SK-N-MC (cell line): ENCODE measurements at regions not wholly inside any gene's neighbourhood (a gene's known extent, or its start where the extent isn't known, plus 50 kb on each side); places are given as distances from the start of the nearest gene placed in this dataset.

Experiments
- EZH2 ChIP-seq: fragments of 200-600 bp; sonication (generic); IDR thresholded peaks from one replicate; pipeline ENCODE4 v1.6.1; 2017; ENCODE audit warnings: antibody characterized with exemption
- FOXP2 ChIP-seq: optimal IDR thresholded peaks from 2 replicates; pipeline ENCODE3; 2011; ENCODE audit warnings: mild to moderate bottlenecking, moderate library complexity; ENCODE audit not compliant: insufficient read depth; ENCODE audit errors: extremely low read length, control extremely low read depth
- POLR2AphosphoS5 ChIP-seq: IDR thresholded peaks from 2 replicates; pipeline ENCODE4 v1.6.1; 2012; ENCODE audit warnings: mild to moderate bottlenecking, low read depth, low read length, borderline replicate concordance

GRCh38 chr2:196500686-196501431 lies 138.7 kb upstream of the CCDC150 start:
- TF ChIP-seq EZH2, result no peak
- no peak for TF ChIP-seq POLR2AphosphoS5
- TF ChIP-seq FOXP2, result no peak
